SW 1271 (cell line): ENCODE measurements at regions not wholly inside any gene's neighbourhood (a gene's known extent, or its start where the extent isn't known, plus 50 kb on each side); places are given as distances from the start of the nearest gene placed in this dataset.

Source experiments
- DNase-seq, 2 experiments: peaks; one replicate each; lab custom pipeline; 2025; lab: John Stamatoyannopoulos, UW

- DNase-seq = no peak
Measured at GRCh38 chr5:6869677-6870076, 156.4 kb downstream of the TENT4A start.

- no peak for DNase-seq
Measured at GRCh38 chr5:6872441-6873160, 159.4 kb downstream of the TENT4A start.

GRCh38 chr5:6873359-6873758, 160.1 kb downstream of the TENT4A start:
- no peak for DNase-seq

DNA sequence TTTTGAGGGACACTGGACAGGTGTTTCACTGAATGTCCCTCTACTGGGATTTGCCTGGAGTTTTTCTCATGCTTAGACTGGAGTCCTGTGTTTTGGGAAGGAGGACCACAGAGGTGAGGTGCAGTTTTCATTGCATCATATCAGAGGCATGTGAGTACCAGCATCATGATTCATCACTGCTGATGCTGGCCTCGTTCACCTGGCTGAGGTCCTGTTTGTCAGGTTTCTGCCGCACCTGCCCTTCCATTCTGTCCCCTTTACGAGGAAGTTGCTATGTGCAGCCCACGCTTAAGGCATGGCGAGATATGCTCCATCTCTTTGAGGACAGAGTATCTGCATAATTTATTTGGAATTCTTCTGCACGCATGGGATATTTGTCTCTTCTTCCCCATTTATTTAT, 162.1 kb downstream of the TENT4A start:
- no peak for DNase-seq

DNA sequence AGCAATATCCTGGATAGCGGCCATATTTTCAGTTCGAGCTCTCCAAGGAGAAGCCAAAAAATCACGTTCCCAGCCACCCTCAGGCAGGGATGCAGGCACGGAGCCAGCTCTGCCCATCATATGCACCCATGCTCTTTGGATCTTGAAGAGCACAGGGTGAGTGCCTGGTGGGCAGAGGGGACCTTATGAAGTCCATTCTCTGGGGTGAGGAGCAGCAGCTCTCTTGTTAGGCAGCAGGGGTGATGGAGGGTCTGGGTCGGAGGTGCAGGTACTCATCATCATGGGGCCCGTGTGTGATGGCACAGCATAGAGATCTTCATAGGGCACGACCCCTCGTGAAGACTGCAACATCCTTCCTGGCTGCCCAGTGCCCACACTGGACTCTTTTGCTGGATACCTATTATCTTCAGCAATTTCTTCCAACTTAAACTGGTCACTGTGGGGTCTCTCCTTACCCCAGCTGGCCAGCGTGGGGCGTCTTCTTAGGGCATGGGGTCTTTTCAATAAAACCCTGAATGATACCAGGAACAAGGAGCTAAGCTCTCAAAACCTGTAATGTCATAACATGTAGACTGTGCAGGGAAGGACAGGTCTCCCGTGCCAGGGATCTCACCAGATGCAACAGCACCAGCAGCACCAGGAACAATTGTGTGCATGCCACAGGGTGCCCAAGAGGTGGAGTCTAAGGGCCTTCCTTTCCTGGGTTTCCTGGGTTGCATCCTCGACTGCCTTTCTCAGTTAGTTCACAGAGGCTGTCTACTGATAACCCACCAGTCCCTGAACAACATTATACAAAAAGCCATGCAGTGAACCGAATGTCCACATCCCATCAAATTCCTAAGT, 165.0 kb downstream of the TENT4A start:
- no peak for DNase-seq

DNA sequence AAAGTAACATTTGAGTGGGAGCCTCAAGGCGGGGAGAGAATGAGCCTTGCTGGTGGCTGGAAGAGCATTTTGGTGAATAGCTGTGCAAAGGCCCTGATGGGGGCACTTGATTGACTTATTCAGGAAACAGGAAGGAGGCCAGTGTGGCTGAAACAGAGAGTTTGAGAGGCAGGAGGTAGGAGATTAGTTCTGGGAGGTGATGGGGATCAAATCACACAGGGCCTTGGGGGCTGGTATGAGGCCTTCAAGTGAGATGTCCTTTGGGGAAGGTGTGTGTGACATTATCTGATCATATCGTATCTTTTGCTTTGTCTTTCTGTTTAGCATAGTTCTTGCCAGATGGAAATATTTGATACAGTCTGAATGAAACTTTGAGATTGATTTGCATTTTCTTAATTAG, 172.3 kb downstream of the TENT4A start:
- no peak for DNase-seq

DNA sequence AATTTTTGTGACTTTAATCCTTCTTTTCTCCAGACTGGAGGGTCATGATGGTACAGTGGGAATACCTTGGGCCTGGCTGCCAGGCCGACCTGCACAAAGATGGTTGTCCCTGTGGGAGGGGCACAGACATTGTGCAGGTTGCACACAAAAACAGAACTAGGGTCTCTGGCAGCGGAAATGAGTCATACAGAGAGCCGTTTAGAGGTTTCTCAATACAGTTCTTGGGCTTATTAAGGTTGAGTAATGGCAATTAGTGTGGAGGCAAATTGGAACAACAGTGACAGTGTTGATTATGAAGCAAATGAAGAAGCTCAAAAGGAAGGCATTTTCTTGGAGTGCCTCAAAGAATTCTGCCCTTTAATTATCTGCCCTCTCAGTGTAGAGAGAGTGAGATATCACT, 173.6 kb downstream of the TENT4A start:
- no peak for DNase-seq

DNA sequence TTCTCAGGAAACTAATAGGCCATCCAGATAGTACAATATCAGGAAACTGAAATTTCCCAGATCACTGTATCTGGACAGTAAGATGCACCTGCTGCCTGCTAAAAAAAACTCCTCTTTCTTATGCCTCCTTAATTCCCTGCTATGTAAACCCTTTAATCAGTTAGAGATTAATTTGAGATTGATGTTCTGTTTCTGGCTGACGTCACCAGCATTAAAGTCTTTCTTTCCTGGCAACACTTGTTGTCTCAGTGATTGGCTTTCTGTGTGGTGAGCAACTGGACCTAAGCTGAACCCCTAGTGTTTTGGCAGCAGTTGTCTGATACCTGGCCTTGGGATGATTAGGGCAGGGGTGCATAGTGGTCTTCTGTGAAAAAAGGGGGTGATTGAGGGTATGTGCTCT, 175.8 kb downstream of the TENT4A start:
- no peak for DNase-seq

DNA sequence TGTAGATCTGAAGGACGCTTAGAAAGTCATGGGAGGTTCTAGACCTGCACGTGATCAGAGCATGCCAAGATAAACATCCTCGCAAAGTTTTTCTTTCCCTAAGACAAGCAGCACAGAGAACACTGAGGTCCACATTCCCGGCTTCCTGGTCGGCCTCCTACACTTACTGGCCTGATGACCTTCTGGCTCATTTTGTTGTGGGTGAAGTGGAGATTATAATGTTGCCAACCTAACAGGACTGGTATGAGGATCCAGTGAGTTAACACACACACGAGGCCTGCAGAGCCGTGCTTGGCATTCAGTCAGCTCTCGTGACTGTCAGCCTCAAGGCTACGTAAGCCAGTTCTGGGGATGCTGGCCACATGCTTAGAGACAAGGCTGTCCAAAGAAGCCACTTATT, 186.0 kb downstream of the TENT4A start:
- DNase-seq = no peak

DNA sequence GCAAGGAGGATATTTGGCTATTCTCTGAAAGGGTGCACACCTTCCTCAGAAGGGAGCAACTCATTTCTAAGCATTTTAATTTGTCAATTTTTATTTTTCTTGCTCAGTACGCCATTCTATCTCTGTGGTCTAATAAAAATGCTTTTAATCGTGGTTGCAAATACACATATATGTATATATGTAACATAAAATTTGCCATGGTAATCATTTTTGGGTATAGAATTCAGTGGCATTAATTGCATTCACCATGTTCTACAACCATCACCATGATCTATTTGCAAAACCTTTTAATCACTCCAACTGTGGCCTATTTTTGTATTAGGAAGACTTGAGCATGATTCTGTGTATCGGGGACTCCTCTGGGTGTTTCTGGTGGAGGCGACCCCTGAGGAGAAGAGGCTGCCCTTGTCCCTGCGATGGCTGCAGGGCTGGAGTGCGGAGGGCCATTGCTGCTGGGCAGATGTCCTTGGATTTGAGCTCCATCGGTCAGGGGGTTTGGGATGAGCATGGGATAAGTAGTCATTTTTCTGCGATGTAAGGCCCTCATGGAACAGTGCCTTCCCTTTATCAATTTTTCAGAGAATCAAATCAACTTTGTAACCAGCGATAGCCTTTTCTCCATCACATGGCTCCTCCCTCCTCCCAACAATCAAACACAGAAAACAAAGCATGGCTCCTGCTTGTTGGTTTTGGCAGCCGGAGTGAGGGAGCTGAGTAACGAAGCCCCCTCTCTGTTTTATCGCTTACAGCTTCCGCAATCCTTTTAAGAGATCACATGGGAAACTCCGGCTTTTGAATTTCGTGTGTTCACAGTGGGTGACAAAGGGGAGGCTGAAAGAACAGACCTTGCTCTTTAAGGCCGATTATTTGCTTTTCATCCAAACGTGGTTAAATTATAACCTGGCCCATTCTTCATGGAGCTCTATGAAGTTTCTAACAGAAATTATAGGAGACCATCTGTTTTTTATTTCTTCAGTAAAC, 187.3 kb downstream of the TENT4A start:
- DNase-seq = no peak

GRCh38 chr5:6902094-6902493, 188.9 kb downstream of the TENT4A start:
- no peak for DNase-seq

DNA sequence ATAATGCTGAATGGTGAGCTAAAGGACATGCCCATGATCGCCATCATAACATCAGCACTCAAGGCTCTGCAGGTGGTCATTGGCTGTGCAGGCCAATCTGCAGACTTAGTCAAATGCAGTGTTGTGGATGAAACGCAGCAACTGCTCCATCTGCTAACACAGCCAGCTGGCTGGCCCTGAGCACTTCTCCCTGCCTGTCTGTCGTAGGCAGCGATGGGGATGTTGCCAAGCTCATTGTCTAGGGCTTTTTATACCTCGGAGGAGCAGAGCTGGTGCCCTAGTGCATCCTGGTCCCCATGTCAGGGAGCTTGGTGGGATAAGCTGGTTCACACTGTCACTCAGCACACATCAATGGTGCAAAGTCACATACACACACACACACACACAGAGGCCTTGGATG, 189.4 kb downstream of the TENT4A start:
- no peak for DNase-seq

DNA sequence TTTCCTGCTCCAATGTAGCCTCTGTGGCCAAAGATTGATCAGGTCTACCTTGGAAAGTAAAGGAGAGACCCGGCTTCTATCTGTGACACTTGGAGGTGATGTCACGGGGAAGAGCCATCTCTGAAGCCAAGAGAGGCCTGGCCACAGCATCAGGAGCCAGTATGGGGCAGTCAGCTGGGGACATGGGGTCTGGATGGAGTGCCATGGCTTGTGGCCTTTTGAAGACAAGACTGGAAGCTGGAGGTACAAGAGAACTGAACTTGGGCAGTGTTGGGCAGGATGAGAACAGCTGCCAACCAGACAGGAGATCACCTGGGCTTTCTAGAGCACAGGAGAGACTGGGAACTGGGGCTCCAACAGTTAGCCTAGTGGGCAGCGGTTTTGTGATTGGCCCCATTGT, 190.7 kb downstream of the TENT4A start:
- no peak for DNase-seq

GRCh38 chr5:6904860-6905259, 191.6 kb downstream of the TENT4A start:
- DNase-seq = no peak

DNA sequence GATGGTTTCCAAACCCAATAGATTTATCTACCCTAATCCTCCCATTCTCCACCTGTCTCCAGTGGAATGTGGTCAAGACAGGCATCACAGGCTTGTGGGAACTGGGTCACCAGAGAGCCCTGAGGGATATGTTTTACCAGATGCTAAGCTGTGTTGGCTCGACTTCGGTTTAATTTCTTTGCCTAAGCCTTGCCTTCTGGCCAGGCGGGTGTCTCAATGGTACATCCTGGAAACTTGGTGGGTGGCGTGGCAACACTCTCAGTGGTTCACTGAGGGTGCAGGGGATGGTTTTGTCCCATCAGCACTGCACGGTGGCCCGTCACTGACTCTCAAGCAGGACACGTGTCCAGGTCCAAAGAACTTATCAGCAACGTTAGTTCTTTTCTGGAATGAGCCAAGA, 192.2 kb downstream of the TENT4A start:
- DNase-seq = no peak

DNA sequence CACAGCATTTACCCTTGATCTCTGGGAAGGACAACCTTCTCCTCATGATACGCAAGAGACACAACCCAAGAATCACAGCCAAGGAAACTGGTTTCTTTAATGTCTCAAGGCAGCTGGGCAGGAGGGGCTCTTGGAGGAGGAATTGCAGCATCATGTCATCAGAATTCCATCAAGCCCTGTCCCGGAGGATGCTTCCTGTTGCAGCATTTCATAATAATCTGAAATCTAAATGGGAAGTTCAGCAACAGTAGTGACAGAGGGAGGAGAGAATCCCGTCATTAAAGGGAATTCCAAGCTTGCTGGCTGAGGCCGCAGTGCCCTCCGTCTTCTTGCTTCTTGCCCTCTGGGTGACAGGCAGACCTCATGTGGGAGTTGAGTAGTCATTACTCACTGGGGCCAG, 192.7 kb downstream of the TENT4A start:
- no peak for DNase-seq

DNA sequence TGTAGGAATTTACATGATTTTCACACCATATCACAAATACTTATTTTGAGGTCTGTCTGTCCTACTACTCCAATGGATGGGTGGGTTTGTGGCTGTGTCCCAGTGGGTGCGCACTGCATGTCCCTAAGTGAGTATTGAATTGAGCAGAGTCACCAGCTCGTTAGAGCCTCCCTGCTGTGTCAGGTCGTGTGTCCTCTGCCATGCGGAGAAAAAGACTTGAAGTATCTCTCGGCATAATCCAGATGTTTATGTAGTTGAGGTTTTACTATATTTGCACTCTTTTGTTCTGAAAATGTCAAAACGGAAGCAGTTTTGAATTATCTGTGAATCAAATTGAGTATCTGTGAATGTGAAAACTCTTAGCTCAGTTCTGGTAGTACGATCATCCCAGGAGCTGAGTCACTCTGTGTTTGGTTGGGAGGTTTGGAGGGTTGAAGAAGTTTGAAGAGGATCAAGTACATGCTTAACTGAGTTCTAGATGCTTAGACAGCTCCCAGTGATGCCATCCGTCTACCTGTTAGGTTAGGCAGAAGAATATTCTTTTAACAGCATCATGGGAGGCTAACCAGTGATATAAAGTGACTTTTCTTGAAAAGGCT, 194.2 kb downstream of the TENT4A start:
- no peak for DNase-seq

DNA sequence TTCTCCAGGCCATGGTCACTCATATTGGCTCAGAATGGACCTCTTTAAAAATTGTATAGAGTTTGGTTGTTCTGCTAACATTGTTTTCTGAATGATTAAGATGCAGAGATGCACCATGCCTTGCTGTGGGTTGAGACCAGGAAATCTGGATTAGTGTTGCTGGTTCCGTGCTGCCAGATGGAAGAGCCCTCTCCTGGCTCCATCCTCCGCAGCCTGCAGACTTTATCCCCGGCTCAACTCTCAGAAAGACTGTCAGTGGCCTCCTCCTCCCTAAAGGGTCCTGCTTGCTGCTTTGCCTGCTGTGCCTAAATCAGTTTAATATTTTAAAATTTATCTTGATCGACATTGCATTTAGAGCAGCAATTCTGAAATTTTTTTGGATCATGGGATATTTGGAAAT, 196.7 kb downstream of the TENT4A start:
- no peak for DNase-seq

GRCh38 chr5:6910950-6911349, 197.7 kb downstream of the TENT4A start:
- no peak for DNase-seq

DNA sequence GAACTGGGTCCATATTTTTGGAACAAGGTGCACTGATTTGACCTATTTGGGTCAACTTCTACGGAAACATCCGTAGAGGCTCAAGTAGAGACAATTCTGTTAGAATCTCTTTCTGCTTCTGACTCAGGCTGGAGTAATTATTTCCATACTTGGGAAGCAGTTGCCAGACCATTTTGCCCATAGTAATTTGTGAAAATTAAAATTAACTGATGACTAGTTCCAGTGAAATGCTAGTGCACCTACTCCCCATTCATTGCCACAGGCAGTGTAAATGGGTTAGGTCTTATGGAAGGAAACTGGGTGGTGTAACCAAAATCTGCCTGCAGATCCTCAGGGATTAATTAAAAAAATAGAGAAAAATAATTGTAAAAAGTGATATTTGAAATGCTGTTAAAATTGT, 201.1 kb downstream of the TENT4A start:
- no peak for DNase-seq

- no peak for DNase-seq
Measured at GRCh38 chr5:6915574-6915973, 202.3 kb downstream of the TENT4A start.

GRCh38 chr5:6918255-6918654, 205.0 kb downstream of the TENT4A start:
- no peak for DNase-seq
